Left lung (tissue), 4 donors: ENCODE measurements at regions not wholly inside any gene's neighbourhood (a gene's known extent, or its start where the extent isn't known, plus 50 kb on each side); places are given as distances from the start of the nearest gene placed in this dataset.

Experiments used
- ATAC-seq: fragments of 200-7000 bp; cut with Tn5 transposase; one replicate; pipeline ENCODE4 v1.9.1; 2020; ENCODE audit warnings: moderate library complexity
- DNase-seq, 4 donors: peaks; one replicate each; pipeline ENCODE4 v3.0.0-alpha.2; 2013 to 2020
- H3K27ac ChIP-seq, 2 donors: fragments of 200-600 bp; sonication (generic) in 1 of 2; one replicate each; pipeline versions ENCODE4 v1.5.0 to v1.8.0; 2020 to 2021
- H3K27me3 ChIP-seq, 2 donors: fragments of 200-600 bp; sonication (generic) in 1 of 2; one replicate each; pipeline versions ENCODE4 v1.5.0 to v1.8.0; 2020 to 2021
- H3K36me3 ChIP-seq, 2 donors: fragments of 200-600 bp; sonication (generic) in 1 of 2; one replicate each; pipeline versions ENCODE4 v1.5.0 to v1.8.0; 2020 to 2021
- H3K4me1 ChIP-seq, 2 donors: fragments of 200-600 bp; one replicate each; pipeline ENCODE4 v1.8.0; 2021
- H3K4me3 ChIP-seq, 2 donors: fragments of 200-600 bp; sonication (generic) in 1 of 2; one replicate each; pipeline versions ENCODE4 v1.5.0 to v1.8.0; 2020 to 2021; ENCODE audit warnings: mild to moderate bottlenecking in 1 of 2
- H3K9me3 ChIP-seq, 2 donors: fragments of 200-600 bp; sonication (generic) in 1 of 2; one replicate each; pipeline versions ENCODE4 v1.5.0 to v1.8.0; 2020 to 2021
- CTCF ChIP-seq, 2 donors: fragments of 200-600 bp; sonication (generic) in 1 of 2; IDR thresholded peaks; one replicate each; pipeline versions ENCODE4 v1.5.0 to v1.8.0; 2021; ENCODE audit warnings: antibody characterized with exemption in 2 of 2
- intact Hi-C, 2 donors: fragments of 100-400 bp; cut with DNase I; formaldehyde crosslinking; loops; one replicate each; pipeline versions ENCODE4 v1.11.2 to v1.14.2; 2022
- donor health status: DM: no; HTN: yes; CAD: no.
- donor health status: DM: no; HTN: no; CAD: no.

- Histone ChIP-seq H3K27ac (no peak overlapping the region), H3K4me3 (no peak overlapping the region), H3K27me3 (no peaks in the 10 kb centered on the region), H3K4me1 (peaks cover 0 to 19% of the 10 kb centered on the region in 2 donors), H3K9me3 (no peaks in the 10 kb centered on the region), H3K36me3 (peaks cover 0 to 41% of the 10 kb centered on the region in 2 donors)
- intact Hi-C loops = loop anchor here (5.0 to 10.0 kb wide), 2 partner anchors 60 to 68 kb away; partner anchors contain the start of gene RUSC2 (in 1 of the 2)
- TF ChIP-seq CTCF (IDR thresholded peaks at IDR 0.05) = no peak
- ATAC-seq = no peak
- DNase-seq = no peak
These were observed 52.7 kb upstream of the TESK1 start for GRCh38 chr9:35552376-35552775.

- H3K4me1 ChIP-seq = peaks cover 0 to 19% of the 10 kb centered on the region in 2 donors
- ATAC-seq (no peak), DNase-seq (no peak)
- H3K27me3 ChIP-seq = no peaks in the 10 kb centered on the region
- H3K36me3 ChIP-seq = peaks cover 0 to 41% of the 10 kb centered on the region in 2 donors
- H3K27ac ChIP-seq = no peak overlapping the region
- TF ChIP-seq CTCF (IDR thresholded peaks at IDR 0.05) = no peak
- H3K4me3 ChIP-seq = no peak overlapping the region
- intact Hi-C loops = loop anchor here (5.0 to 10.0 kb wide), 2 partner anchors 61 to 68 kb away; partner anchors contain the start of gene RUSC2 (in 1 of the 2)
- H3K9me3 ChIP-seq = no peaks in the 10 kb centered on the region
These were observed 52.2 kb upstream of the TESK1 start for GRCh38 chr9:35552837-35553236.

GRCh38 chr9:35553670-35554543, 51.2 kb upstream of the TESK1 start:
- Histone ChIP-seq H3K4me1 (peaks cover 0 to 19% of the 10 kb centered on the region in 2 donors), H3K27ac (peak overlapping the region in 1 of 2 donors; percentile 6), H3K4me3 (no peak overlapping the region), H3K36me3 (peaks cover 0 to 41% of the 10 kb centered on the region in 2 donors), H3K27me3 (no peaks in the 10 kb centered on the region), H3K9me3 (no peaks in the 10 kb centered on the region)
- peak; percentile 96 for ATAC-seq
- DNase-seq = peak in 3 of 4 donors; percentile 55 to 81 (median 74)
- intact Hi-C loops = loop anchor here (5.0 to 10.0 kb wide), 2 partner anchors 62 to 69 kb away; partner anchors contain the start of gene RUSC2 (in 1 of the 2)
- TF ChIP-seq CTCF (IDR thresholded peaks at IDR 0.05) = peak; percentile 73 to 77

- Histone ChIP-seq H3K27me3 (no peaks in the 10 kb centered on the region), H3K4me1 (peaks cover 0 to 19% of the 10 kb centered on the region in 2 donors), H3K4me3 (no peak overlapping the region), H3K9me3 (no peaks in the 10 kb centered on the region), H3K27ac (no peak overlapping the region), H3K36me3 (peaks cover 0 to 53% of the 10 kb centered on the region in 2 donors)
- intact Hi-C loops = loop anchor here in 1 of 2 donors (10.0 kb wide), 1 partner anchor 70 kb away; no protein-coding TSS in a partner anchor
- no peak for DNase-seq
- ATAC-seq = no peak
- TF ChIP-seq CTCF (IDR thresholded peaks at IDR 0.05) = no peak
These were observed 49.8 kb upstream of the TESK1 start for GRCh38 chr9:35555246-35555701.
